ENCODE measurements at regions not wholly inside any gene's neighbourhood (a gene's known extent, or its start where the extent isn't known, plus 50 kb on each side); places are given as distances from the start of the nearest gene placed in this dataset.

DNA sequence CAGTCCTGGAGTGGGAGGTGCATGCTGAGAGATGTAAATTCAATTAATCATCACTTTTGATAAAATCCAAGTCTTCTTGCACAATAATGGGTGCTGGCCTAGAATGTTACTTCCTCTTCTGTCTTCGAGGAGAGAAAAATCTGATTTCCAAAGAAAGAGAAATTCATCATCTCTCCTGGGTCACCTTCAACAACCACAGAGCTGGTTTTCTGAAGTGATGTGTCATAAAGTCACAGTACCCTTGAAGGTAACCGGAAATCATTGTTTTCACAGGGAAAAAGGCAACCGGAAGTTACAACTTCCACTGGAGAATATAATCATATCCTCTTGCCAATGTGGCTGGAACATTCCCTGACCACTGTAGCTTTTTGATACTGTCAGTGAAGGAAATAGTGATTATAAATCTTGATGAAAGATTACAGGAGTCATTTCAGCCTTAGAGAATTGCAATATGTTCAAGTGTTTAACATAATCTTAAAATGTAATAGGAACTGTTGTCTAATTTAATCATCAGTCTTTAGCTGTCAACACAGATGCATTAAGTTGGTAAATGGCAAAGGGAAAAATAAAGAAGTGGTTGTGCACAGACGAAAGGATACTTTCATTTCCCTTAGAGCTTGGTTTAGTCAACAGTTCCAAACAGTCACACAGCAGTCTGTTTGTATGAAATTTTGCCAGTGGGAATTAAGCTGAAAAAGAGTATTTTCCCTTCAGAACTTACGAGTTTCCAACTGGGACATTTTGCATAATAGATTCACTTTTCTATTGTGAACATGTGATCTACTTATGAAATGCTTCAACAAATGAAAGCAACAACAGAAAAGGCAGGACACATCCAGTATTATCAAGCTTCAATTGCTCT is 106.5 kb upstream of the SLC4A7 start:
- DNase-seq (ENCODE audit: low spot score), result no peak

DNA sequence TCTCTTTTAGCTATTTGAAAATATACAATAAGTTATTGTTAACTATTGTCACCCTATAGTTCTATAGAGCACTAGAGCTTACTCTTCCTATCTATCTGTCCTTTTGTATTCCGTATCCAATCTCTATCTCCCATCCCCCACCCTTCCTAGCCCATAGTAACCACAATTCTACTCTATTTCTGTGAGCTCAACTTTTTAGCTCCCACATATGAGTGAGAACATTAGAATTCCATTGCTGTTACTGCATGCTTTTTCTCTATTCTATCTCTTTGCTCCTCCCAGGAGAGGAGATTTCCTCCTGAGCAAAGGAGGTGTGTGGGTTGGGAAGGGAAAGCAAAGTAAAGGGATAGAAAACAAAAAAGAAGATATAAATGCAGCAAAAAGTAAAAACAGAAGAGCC is 105.6 kb upstream of the SLC4A7 start:
- DNase-seq (ENCODE audit: low spot score), result no peak

DNA sequence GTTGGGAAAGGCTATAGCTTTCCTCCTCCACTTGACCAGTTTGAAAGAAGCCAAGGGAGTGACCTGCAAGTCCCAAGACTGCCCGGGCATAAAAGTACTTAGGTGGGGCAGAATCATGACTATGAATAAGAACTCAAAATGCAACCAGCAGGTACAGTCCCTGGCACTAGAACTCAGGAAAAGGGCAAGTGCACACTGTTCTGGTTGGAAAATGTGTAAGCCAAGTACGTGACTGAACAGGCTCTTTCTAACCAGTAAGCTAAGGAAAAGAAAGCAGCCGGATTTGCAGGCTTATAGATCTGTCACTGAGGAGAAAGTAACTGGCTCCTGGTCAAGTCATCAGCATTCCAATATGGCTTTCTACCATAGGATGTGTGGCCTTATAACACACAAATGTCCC is 101.2 kb upstream of the SLC4A7 start:
- no peak for DNase-seq (ENCODE audit: low spot score)

GRCh38 chr3:27584874-27585273 is 100.7 kb upstream of the SLC4A7 start:
- DNase-seq (ENCODE audit: low spot score), result peak; percentile 22

DNA sequence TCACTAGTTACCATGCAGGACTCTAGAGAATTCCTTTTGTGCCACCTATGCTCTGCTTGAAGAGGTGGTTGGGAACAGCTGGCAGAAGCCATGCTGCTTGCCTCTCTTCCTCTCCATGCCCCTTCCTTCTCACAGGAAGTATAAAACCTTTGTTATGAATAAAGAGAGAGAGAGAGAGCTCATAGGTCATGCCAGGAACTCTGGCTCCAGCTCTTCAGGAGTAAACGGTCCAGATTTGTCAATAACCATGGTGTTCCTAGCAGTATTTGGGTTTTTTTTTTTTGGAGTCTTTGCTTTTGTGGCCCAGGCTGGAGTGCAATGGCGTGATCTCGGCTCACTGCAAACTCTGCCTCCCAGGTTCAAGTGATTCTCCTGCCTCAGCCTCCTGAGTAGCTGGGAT is 97.7 kb upstream of the SLC4A7 start:
- DNase-seq (ENCODE audit: low spot score), result no peak

DNA sequence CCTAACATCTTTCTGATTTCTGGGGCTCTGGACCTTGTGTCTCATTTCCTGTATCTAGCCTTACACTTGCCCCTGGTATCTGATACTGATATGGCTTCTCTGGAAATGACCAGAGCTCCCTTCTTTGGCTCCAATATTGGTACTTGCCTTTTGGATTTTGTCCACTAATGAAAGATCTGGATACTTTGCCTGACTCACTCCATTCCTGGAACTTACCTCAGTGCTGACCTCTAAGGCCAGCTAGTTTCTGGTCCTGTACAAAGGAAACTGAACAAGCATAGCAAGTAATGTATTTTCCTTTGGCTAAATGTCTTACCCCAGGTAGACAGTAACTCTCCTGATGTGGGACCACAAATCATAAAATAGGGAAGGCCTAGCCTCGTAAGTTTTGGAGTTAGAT is 93.8 kb upstream of the SLC4A7 start:
- no peak for DNase-seq (ENCODE audit: low spot score)

- no peak for DNase-seq (ENCODE audit: low spot score)
These were observed 93.3 kb upstream of the SLC4A7 start for GRCh38 chr3:27577504-27577903.

- no peak for DNase-seq (ENCODE audit: low spot score)
These were observed 92.0 kb upstream of the SLC4A7 start for GRCh38 chr3:27576171-27576570.

- DNase-seq (ENCODE audit: low spot score), result no peak
These were observed 91.3 kb upstream of the SLC4A7 start for GRCh38 chr3:27575499-27575898.

- DNase-seq (ENCODE audit: low spot score), result no peak
These were observed 90.2 kb upstream of the SLC4A7 start for GRCh38 chr3:27574438-27574795.

GRCh38 chr3:27573780-27574437 is 89.7 kb upstream of the SLC4A7 start:
- no peak for DNase-seq (ENCODE audit: low spot score)

DNA sequence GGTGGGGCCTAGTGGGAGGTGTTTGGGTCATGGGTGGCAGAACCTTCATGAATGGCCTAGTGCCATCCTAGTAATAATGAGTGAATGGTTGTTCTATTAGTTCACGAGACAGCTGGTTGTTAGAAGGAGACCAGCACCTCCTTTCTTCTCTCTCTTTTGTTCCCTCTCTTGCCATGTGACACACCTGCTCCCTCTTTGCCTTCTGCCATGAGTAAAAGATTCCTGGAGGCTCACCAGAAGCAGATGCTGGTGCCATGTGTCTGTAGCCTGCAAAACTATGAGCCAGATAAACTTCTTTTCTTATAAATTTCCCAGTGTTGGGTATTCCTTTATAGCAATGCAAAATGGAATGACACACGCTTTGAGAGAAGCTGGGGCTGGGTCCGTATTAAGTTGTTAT is 89.0 kb upstream of the SLC4A7 start:
- no peak for DNase-seq (ENCODE audit: low spot score)

- no peak for DNase-seq (ENCODE audit: low spot score)
These were observed 87.2 kb upstream of the SLC4A7 start for GRCh38 chr3:27571345-27571744.

GRCh38 chr3:27570421-27571106 is 86.4 kb upstream of the SLC4A7 start:
- no peak for DNase-seq (ENCODE audit: low spot score)

DNA sequence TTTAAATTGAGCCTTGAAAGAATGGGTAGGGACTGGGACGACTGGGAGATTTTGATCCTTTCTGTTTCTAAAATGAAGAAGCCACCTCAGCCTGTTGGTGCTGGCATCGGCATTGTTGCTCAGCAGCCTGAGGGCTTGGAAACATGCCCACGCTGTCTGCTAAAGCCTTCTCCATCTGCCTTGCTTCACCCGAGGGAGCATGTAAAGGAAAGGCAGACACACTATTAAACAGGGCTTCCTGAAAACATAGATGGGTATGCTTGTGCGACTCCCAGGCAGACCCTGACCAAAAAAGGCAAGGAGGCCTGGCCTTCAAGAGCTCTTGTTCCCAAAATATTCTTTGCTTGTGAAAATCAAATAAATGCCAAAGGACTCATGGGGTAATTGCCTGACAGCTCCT is 84.2 kb upstream of the SLC4A7 start:
- no peak for DNase-seq (ENCODE audit: low spot score)

DNA sequence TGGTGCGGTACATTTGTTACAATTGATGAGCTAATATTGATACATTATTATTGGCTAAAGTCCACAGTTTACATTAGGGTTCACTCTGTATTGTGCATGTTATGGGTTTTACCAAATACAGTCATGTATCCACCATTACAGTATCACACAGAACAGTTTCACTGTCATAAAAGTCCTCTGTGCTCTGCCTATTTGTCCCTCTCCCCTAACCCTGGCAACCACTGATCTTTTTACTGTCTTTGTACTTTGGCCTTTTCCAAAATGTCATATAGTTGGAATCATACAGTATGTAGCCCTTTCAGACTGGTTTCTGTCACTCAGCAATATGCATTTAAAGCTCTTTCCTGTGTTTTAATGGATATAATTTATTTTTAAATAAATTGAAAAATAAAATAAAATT is 83.1 kb upstream of the SLC4A7 start:
- DNase-seq (ENCODE audit: low spot score), result no peak

DNA sequence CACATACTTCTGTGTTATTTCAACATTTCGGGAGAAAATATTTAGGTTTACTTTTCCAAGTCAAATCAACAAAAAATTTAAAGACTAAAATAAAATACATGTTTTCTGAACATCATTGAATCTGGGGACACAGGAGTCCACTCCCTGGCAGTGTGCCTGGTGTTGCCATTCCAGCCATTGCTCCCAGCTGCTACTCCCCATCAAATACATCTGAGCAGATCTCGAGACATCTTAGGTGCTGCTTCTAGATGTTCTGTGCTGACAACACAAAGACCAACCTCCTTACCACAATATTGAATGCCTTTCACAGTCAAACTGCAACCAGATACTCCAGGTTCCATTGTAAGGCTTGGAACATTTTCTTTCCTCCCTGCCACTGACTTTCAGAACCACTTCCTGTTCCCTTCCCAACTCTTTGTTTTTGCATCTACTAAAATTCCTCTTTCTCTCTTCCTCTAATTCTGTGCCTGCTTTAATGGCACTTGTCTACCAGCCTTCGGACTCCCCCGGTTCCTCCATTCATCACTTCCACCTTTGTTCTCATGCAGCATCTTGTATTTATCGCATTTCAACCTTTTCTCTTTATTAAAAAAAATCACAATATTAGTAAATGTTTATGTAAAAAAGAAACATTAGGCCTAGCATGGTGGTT is 81.1 kb upstream of the SLC4A7 start:
- no peak for DNase-seq (ENCODE audit: low spot score)

GRCh38 chr3:27561576-27561975 is 77.4 kb upstream of the SLC4A7 start:
- no peak for DNase-seq (ENCODE audit: low spot score)

GRCh38 chr3:27560484-27561056 is 76.4 kb upstream of the SLC4A7 start:
- no peak for DNase-seq (ENCODE audit: low spot score)

DNA sequence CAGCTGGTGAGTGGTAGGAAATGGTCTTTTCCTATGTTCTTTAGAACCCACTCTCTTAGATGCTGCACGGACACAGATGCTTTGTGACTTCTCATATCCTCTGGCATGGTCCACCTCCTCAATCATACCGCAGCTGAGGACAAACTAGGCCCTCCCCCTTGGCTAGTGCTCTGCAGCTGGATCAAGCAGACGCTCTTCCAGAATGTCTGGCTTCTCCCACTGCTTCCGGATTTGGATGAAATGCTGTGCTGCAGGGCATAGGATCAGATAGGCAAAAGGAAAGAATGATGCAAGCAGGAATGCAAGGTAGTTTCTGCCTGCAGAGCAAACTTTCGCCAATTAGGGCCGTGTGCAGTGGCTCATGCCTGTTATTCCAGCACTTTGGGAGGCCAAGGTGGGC is 75.7 kb upstream of the SLC4A7 start:
- DNase-seq (ENCODE audit: low spot score), result no peak

- DNase-seq (ENCODE audit: low spot score), result no peak
These were observed 75.2 kb upstream of the SLC4A7 start for GRCh38 chr3:27559381-27559780.

DNA sequence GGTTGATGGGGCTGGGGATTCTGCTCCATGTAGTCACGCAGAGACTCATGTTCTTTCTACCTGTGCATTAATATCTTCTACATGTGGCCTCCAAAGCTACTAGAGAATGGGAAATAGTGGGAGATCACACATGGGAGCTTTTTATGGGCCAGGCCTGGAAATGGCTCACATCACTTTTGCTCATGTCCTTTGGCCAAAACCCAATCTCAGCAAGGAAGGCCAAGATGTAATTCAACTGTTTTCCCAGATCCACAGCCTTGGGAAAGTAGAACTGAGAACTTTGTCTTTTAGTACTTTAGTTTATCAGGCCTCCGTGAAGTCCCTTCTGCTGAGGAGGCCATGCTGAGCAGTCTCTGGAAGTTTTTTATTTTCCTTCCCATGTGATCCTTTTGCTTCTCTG is 73.2 kb upstream of the SLC4A7 start:
- no peak for DNase-seq (ENCODE audit: low spot score)

All from HuH-7 (cell line).